IMR-90 (cell line): ENCODE measurements at regions not wholly inside any gene's neighbourhood (a gene's known extent, or its start where the extent isn't known, plus 50 kb on each side); places are given as distances from the start of the nearest gene placed in this dataset.

ENCODE experiments used
- ATAC-seq: fragments of 200-7000 bp; cut with Tn5 transposase; 2 replicates; pipeline ENCODE4 v1.9.1; 2020; ENCODE audit warnings: low read depth, mild to moderate bottlenecking, moderate library complexity
- BruUV-seq: library from RNA; stranded (reverse); fragments of 400-500 nt; replicated peaks from 2 replicates; lab custom pipeline; 2021; lab: Mats Ljungman, UMichigan
- CTCF ChIA-PET: fragments of 300-600 bp; formaldehyde crosslinking; extraction: SDS; loops from one replicate; lab custom pipeline; 2021; ENCODE audit warnings: antibody characterized with exemption; lab: Yijun Ruan, JAX
- POLR2A ChIA-PET: fragments of 300-600 bp; sonication (Branson Sonifier 250); formaldehyde crosslinking; loops from one replicate; lab custom pipeline; 2022; ENCODE audit warnings: antibody characterized with exemption; ENCODE audit not compliant: unreplicated experiment; lab: Charles Lee
- DNase-seq: peaks from one replicate; pipeline ENCODE4 v3.0.0; 2013
- H2AFZ ChIP-seq: replicated peaks from 2 replicates; pipeline ENCODE3; 2013; ENCODE audit warnings: low read length, mild to moderate bottlenecking; ENCODE audit not compliant: poor library complexity
- H2AK5ac ChIP-seq: 2 replicates; pipeline ENCODE4 v1.6.1; 2013; ENCODE audit warnings: low read depth, low read length, inconsistent platforms
- H2AK9ac ChIP-seq: replicated peaks from 2 replicates; pipeline ENCODE3; 2013; ENCODE audit warnings: mild to moderate bottlenecking, low read depth, low read length, moderate library complexity; ENCODE audit not compliant: poor library complexity
- H2BK120ac ChIP-seq: 2 replicates; pipeline ENCODE4 v1.6.1; 2013; ENCODE audit warnings: low read depth, low read length, inconsistent platforms
- H2BK15ac ChIP-seq: 3 replicates; pipeline ENCODE4 v1.6.1; 2013; ENCODE audit warnings: low read depth, low read length, inconsistent platforms
- H2BK20ac ChIP-seq: 2 replicates; pipeline ENCODE4 v1.6.1; 2013; ENCODE audit warnings: low read depth, mild to moderate bottlenecking, inconsistent platforms, low read length, moderate library complexity
- H2BK5ac ChIP-seq: 2 replicates; pipeline ENCODE4 v1.6.1; 2013; ENCODE audit warnings: mild to moderate bottlenecking, low read depth, low read length, inconsistent platforms; ENCODE audit not compliant: poor library complexity, severe bottlenecking
- H3K14ac ChIP-seq: replicated peaks from 2 replicates; pipeline ENCODE4 v1.6.1; 2013; ENCODE audit warnings: low read depth, low read length, inconsistent platforms
- H3K18ac ChIP-seq: 2 replicates; pipeline ENCODE4 v1.6.1; 2013; ENCODE audit warnings: low read depth, low read length, control low read depth
- H3K23ac ChIP-seq: 2 replicates; pipeline ENCODE4 v1.6.1; 2013; ENCODE audit warnings: low read depth, low read length, inconsistent platforms
- H3K27ac ChIP-seq: 2 replicates; pipeline ENCODE4 v1.5.1; 2013; ENCODE audit warnings: mild to moderate bottlenecking, control low read depth, low read length; ENCODE audit not compliant: insufficient read depth
- H3K27me3 ChIP-seq: 2 replicates; pipeline ENCODE4 v1.6.1; 2013; ENCODE audit warnings: low read length; ENCODE audit not compliant: control insufficient read depth, insufficient read depth
- H3K36me3 ChIP-seq: 2 replicates; pipeline ENCODE4 v1.6.1; 2013; ENCODE audit warnings: low read length, mixed read lengths; ENCODE audit not compliant: control insufficient read depth, insufficient read depth
- H3K4ac ChIP-seq: 2 replicates; pipeline ENCODE4 v1.6.1; 2013; ENCODE audit warnings: low read depth, low read length, inconsistent platforms
- H3K4me1 ChIP-seq: 2 replicates; pipeline ENCODE4 v1.6.1; 2013; ENCODE audit warnings: low read length, mixed read lengths; ENCODE audit not compliant: control insufficient read depth, insufficient read depth
- H3K4me2 ChIP-seq: 2 replicates; pipeline ENCODE4 v1.6.1; 2013; ENCODE audit warnings: low read depth, mild to moderate bottlenecking, control low read depth, low read length, moderate library complexity
- H3K4me3 ChIP-seq: 2 replicates; pipeline ENCODE4 v1.5.1; 2013; ENCODE audit warnings: low read depth, mild to moderate bottlenecking, control low read depth, low read length, moderate library complexity; ENCODE audit not compliant: insufficient read depth
- H3K56ac ChIP-seq: 2 replicates; pipeline ENCODE4 v1.6.1; 2013; ENCODE audit warnings: low read length, inconsistent platforms; ENCODE audit not compliant: insufficient read depth; ENCODE audit errors: extremely low read depth
- H3K79me1 ChIP-seq, 2 experiments: 2 replicates each; pipeline ENCODE4 v1.6.1; 2013; ENCODE audit warnings: low read length in 2 of 2, inconsistent platforms in 1 of 2, low read depth in 1 of 2
- H3K9ac ChIP-seq: 2 replicates; pipeline ENCODE4 v1.6.1; 2013; ENCODE audit warnings: low read depth, low read length, control low read depth
- H3K9me1 ChIP-seq: 2 replicates; pipeline ENCODE4 v1.6.1; 2013; ENCODE audit warnings: low read length, inconsistent platforms; ENCODE audit not compliant: insufficient read depth
- H3K9me3 ChIP-seq: 2 replicates; pipeline ENCODE4 v1.6.1; 2013; ENCODE audit warnings: low read length; ENCODE audit not compliant: control insufficient read depth, insufficient read depth
- H4K20me1 ChIP-seq: 2 replicates; pipeline ENCODE4 v1.6.1; 2013; ENCODE audit warnings: low read length, inconsistent platforms; ENCODE audit not compliant: insufficient read depth
- H4K5ac ChIP-seq: 2 replicates; pipeline ENCODE4 v1.6.1; 2013; ENCODE audit warnings: mild to moderate bottlenecking, low read depth, low read length, control low read depth
- H4K8ac ChIP-seq, 2 experiments: 2 replicates each; pipeline ENCODE4 v1.6.1; 2013; ENCODE audit warnings: low read depth in 2 of 2, low read length in 2 of 2, control low read depth in 1 of 2, inconsistent platforms in 1 of 2
- H4K91ac ChIP-seq: 2 replicates; pipeline ENCODE4 v1.6.1; 2013; ENCODE audit warnings: low read depth, low read length, inconsistent platforms; ENCODE audit not compliant: insufficient read depth
- MAFK ChIP-seq: IDR thresholded peaks from 2 replicates; pipeline ENCODE4 v1.6.1; 2012; ENCODE audit warnings: low read depth, low read length, improper control_type of control experiment
- MAZ ChIP-seq: IDR thresholded peaks from 2 replicates; pipeline ENCODE4 v1.6.1; 2012; ENCODE audit warnings: low read depth, mild to moderate bottlenecking, low read length, improper control_type of control experiment, moderate library complexity, borderline replicate concordance
- NFE2L2 ChIP-seq: fragments of 150-350 bp; IDR thresholded peaks from 2 replicates; pipeline ENCODE4 v1.6.1; 2016; ENCODE audit warnings: low read depth, mild to moderate bottlenecking, low read length
- RFX5 ChIP-seq: IDR thresholded peaks from 2 replicates; pipeline ENCODE4 v1.8.0; 2012; ENCODE audit warnings: low read depth, mild to moderate bottlenecking, low read length, moderate library complexity
- WGBS, 2 experiments: methylation state at CpG; one replicate each; pipeline versions ENCODE4 v1.1.5 to v1.1.7; 2013; ENCODE audit warnings: missing lambda C conversion rate in 2 of 2; ENCODE audit not compliant: insufficient read length in 1 of 2; ENCODE audit errors: extremely low coverage in 2 of 2; 5-methylcytosine and 5-hydroxymethylcytosine counted together
- dilution Hi-C: fragments of 300-500 bp; cut with HindIII; formaldehyde crosslinking; loops from one replicate; pipeline ENCODE4 v1.14.3; 2018; ENCODE audit warnings: low sequenced_read_pairs; ENCODE audit not compliant: unreplicated experiment
- in situ Hi-C: fragments of 300-500 bp; cut with MboI; formaldehyde crosslinking; loops from 3 replicates; pipeline ENCODE4 v1.14.3; 2019; ENCODE audit warnings: low sequenced_read_pairs, inconsistent platforms, mixed read lengths
- intact Hi-C: fragments of 100-400 bp; cut with micrococcal nuclease; formaldehyde crosslinking; loops from 2 replicates; pipeline ENCODE4 v1.10.0; 2022
- TF ChIP-seq, protein P1 (sequence below): conservative IDR thresholded peaks from 2 replicates; pipeline ENCODE4 v1.5.1; 2012; ENCODE audit warnings: mild to moderate bottlenecking, low read depth, low read length, improper control_type of control experiment
- TF ChIP-seq, protein P2 (sequence below): fragments of 150-350 bp; IDR thresholded peaks from 2 replicates; pipeline ENCODE4 v1.6.1; 2017; ENCODE audit warnings: mild to moderate bottlenecking, antibody characterized with exemption, low read length, low read depth

DNA sequence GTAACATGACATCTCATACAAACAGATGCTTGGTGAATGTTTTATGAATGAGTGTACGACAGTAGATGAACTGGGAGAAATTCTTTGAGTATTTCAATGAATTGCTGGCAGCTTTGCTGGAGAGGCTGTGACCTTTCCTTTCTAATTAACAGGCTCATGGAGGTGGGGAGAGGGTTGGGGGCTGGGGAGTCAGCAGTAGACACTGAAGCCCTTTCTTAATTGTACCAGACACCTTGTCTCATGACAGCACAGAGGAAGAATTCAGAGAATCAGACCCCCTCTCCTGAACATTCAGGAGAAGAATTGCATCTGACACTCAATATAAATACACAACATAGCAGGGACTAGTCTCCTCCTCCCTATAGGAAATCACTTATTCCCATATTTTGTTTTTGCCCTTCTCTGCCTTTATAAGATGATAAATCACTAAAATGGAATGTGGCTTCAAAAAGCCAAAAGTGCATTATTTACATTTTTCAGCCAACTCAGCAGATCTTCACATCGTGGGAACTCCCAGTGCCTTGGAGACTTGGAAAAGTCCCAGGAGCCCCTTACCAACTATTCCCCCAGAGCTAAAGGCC, 66.2 kb upstream of the TPM1 start:
- Histone ChIP-seq H4K91ac (peak overlapping the region; percentile 74), H2BK5ac (peak overlapping the region; percentile 15), H2BK15ac (peak overlapping the region; percentile 51; the same call in 2 of the 3 replicates), H3K9me1 (peaks cover 27% of the 10 kb centered on the region), H3K4me2 (peak overlapping the region; percentile 24; the same call in 1 of the 2 replicates), H4K5ac (no peak overlapping the region; the same call in 1 of the 2 replicates), H3K4me1 (peaks cover 25% of the 10 kb centered on the region), H4K8ac (peak overlapping the region; percentile 27 to 49), H4K20me1 (no peaks in the 10 kb centered on the region), H3K79me1 (peaks cover 5 to 18% of the 10 kb centered on the region in 2 experiments; a peak in 3 of 4 replicates), H3K27me3 (no peaks in the 10 kb centered on the region), H3K9me3 (no peaks in the 10 kb centered on the region), H3K4ac (peak overlapping the region; percentile 57), H3K14ac (peak overlapping the region; percentile 18; the same call in 1 of the 2 replicates), H2AK5ac (peak overlapping the region; percentile 63; the same call in 1 of the 2 replicates), H3K4me3 (no peak overlapping the region), H3K36me3 (no peaks in the 10 kb centered on the region), H2AK9ac (no peak overlapping the region), H3K56ac (peak overlapping the region; percentile 20; the same call in 1 of the 2 replicates), H3K27ac (peak overlapping the region; percentile 51), H2BK120ac (peak overlapping the region; percentile 62; the same call in 1 of the 2 replicates), H2BK20ac (peak overlapping the region; percentile 58), H3K9ac (no peak overlapping the region), H3K23ac (no peak overlapping the region), H2AFZ (no peak overlapping the region), H3K18ac (peak overlapping the region; percentile 55; the same call in 1 of the 2 replicates)
- dilution Hi-C loops: no loop called here
- CTCF ChIA-PET: no interaction called here
- intact Hi-C loops: loop anchor here (5.0 kb wide), 1 partner anchor 46 kb away; no protein-coding TSS in a partner anchor
- in situ Hi-C loops: no loop called here
- TF ChIP-seq MAZ (no peak), RFX5 (no peak), NFE2L2 (no peak), MAFK (peak; percentile 98)
- TF ChIP-seq, protein P1, sequence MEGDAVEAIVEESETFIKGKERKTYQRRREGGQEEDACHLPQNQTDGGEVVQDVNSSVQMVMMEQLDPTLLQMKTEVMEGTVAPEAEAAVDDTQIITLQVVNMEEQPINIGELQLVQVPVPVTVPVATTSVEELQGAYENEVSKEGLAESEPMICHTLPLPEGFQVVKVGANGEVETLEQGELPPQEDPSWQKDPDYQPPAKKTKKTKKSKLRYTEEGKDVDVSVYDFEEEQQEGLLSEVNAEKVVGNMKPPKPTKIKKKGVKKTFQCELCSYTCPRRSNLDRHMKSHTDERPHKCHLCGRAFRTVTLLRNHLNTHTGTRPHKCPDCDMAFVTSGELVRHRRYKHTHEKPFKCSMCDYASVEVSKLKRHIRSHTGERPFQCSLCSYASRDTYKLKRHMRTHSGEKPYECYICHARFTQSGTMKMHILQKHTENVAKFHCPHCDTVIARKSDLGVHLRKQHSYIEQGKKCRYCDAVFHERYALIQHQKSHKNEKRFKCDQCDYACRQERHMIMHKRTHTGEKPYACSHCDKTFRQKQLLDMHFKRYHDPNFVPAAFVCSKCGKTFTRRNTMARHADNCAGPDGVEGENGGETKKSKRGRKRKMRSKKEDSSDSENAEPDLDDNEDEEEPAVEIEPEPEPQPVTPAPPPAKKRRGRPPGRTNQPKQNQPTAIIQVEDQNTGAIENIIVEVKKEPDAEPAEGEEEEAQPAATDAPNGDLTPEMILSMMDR: no peak
- TF ChIP-seq, protein P2, sequence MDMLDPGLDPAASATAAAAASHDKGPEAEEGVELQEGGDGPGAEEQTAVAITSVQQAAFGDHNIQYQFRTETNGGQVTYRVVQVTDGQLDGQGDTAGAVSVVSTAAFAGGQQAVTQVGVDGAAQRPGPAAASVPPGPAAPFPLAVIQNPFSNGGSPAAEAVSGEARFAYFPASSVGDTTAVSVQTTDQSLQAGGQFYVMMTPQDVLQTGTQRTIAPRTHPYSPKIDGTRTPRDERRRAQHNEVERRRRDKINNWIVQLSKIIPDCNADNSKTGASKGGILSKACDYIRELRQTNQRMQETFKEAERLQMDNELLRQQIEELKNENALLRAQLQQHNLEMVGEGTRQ: no peak
- no CpG with 5 or more reads among the region's 2 CpGs for WGBS, 2 experiments
- DNase-seq (peak; percentile 64), ATAC-seq (peak; percentile 76)
- no TSS peak for BruUV-seq
- POLR2A ChIA-PET: interaction anchor here (0.9 kb wide), 1 partner anchor 66 kb away, joined by 5 read pairs; the partner anchor contains the start of gene TPM1
